ENCODE measurements at regions not wholly inside any gene's neighbourhood (a gene's known extent, or its start where the extent isn't known, plus 50 kb on each side); places are given as distances from the start of the nearest gene placed in this dataset.
"Not testable (repeated sequence)": the region's sequence is repeated elsewhere in the genome, so short reads cannot be mapped to it uniquely, and the experiment has no call there.

- no peak overlapping the region for H3K4me3 ChIP-seq (ENCODE audit: insufficient read depth, low read length, poor library complexity, severe bottlenecking)
- no peak overlapping the region for H2AFZ ChIP-seq (ENCODE audit: low read depth, low read length, severe bottlenecking)
- no peaks in the 10 kb centered on the region for H3K27me3 ChIP-seq (ENCODE audit: low read length)
- no peaks in the 10 kb centered on the region for H3K79me2 ChIP-seq (ENCODE audit: insufficient read depth, low read length)
- H4K20me1 ChIP-seq (ENCODE audit: low read depth, low read length), result no peaks in the 10 kb centered on the region
- TF ChIP-seq EZH2phosphoT487 (conservative IDR thresholded peaks at IDR 0.05; ENCODE audit: low read length), result no peak
- TF ChIP-seq CTCF (IDR thresholded peaks at IDR 0.05; ENCODE audit: insufficient read depth, low read length, poor library complexity, severe bottlenecking), result no peak
- H3K9ac ChIP-seq (ENCODE audit: low read length), result no peak overlapping the region
- H3K9me2 ChIP-seq (replicated peaks; ENCODE audit: insufficient read depth, low read length), result no peaks in the 10 kb centered on the region
- no peaks in the 10 kb centered on the region for H3K36me3 ChIP-seq (ENCODE audit: low read length)
- H3K27ac ChIP-seq (ENCODE audit: low read depth, low read length), result no peak overlapping the region
- H3F3A ChIP-seq (ENCODE audit: insufficient read depth), result no peaks in the 10 kb centered on the region
- no peaks in the 10 kb centered on the region for H3K9me3 ChIP-seq (ENCODE audit: insufficient read depth, low read length)
- no peak overlapping the region for H3K4me2 ChIP-seq (ENCODE audit: low read depth, low read length, poor library complexity, severe bottlenecking)
Observed at GRCh38 chr1:81729818-81730217, 70.9 kb upstream of the ADGRL2 start.

- Histone ChIP-seq H4K20me1 (ENCODE audit: low read depth, low read length) (no peaks in the 10 kb centered on the region), H3K36me3 (ENCODE audit: low read length) (no peaks in the 10 kb centered on the region), H3K27me3 (ENCODE audit: low read length) (no peaks in the 10 kb centered on the region), H3K4me2 (ENCODE audit: low read depth, low read length, poor library complexity, severe bottlenecking) (no peak overlapping the region), H3K4me3 (ENCODE audit: insufficient read depth, low read length, poor library complexity, severe bottlenecking) (no peak overlapping the region), H3F3A (ENCODE audit: insufficient read depth) (no peaks in the 10 kb centered on the region), H3K27ac (ENCODE audit: low read depth, low read length) (no peak overlapping the region), H3K9me3 (ENCODE audit: insufficient read depth, low read length) (no peaks in the 10 kb centered on the region), H3K9ac (ENCODE audit: low read length) (no peak overlapping the region), H3K79me2 (ENCODE audit: insufficient read depth, low read length) (no peaks in the 10 kb centered on the region), H3K9me2 (replicated peaks; ENCODE audit: insufficient read depth, low read length) (no peaks in the 10 kb centered on the region), H2AFZ (ENCODE audit: low read depth, low read length, severe bottlenecking) (no peak overlapping the region)
- no peak for TF ChIP-seq EZH2phosphoT487 (conservative IDR thresholded peaks at IDR 0.05; ENCODE audit: low read length)
- TF ChIP-seq CTCF (IDR thresholded peaks at IDR 0.05; ENCODE audit: insufficient read depth, low read length, poor library complexity, severe bottlenecking), result no peak
Observed at GRCh38 chr1:81729239-81729638, 71.5 kb upstream of the ADGRL2 start.

GRCh38 chr1:81725823-81726222, 74.9 kb upstream of the ADGRL2 start:
- Histone ChIP-seq H3K9me3 (ENCODE audit: insufficient read depth, low read length) (no peaks in the 10 kb centered on the region), H3K9me2 (replicated peaks; ENCODE audit: insufficient read depth, low read length) (no peaks in the 10 kb centered on the region), H3K27ac (ENCODE audit: low read depth, low read length) (no peak overlapping the region), H3K9ac (ENCODE audit: low read length) (no peak overlapping the region), H3K27me3 (ENCODE audit: low read length) (no peaks in the 10 kb centered on the region), H4K20me1 (ENCODE audit: low read depth, low read length) (no peaks in the 10 kb centered on the region), H3K4me3 (ENCODE audit: insufficient read depth, low read length, poor library complexity, severe bottlenecking) (no peak overlapping the region), H3K36me3 (ENCODE audit: low read length) (no peaks in the 10 kb centered on the region), H3K4me2 (ENCODE audit: low read depth, low read length, poor library complexity, severe bottlenecking) (no peak overlapping the region), H3K79me2 (ENCODE audit: insufficient read depth, low read length) (no peaks in the 10 kb centered on the region), H2AFZ (ENCODE audit: low read depth, low read length, severe bottlenecking) (no peak overlapping the region), H3F3A (ENCODE audit: insufficient read depth) (no peaks in the 10 kb centered on the region)
- TF ChIP-seq EZH2phosphoT487 (conservative IDR thresholded peaks at IDR 0.05; ENCODE audit: low read length), result no peak
- TF ChIP-seq CTCF (IDR thresholded peaks at IDR 0.05; ENCODE audit: insufficient read depth, low read length, poor library complexity, severe bottlenecking), result no peak

GRCh38 chr1:81722631-81723328, 78.0 kb upstream of the ADGRL2 start:
- not testable (repeated sequence) for H3K4me2 ChIP-seq (ENCODE audit: low read depth, low read length, poor library complexity, severe bottlenecking); H3K9me2 ChIP-seq (replicated peaks; ENCODE audit: insufficient read depth, low read length); H3K9me3 ChIP-seq (ENCODE audit: insufficient read depth, low read length); H3K36me3 ChIP-seq (ENCODE audit: low read length); H3K79me2 ChIP-seq (ENCODE audit: insufficient read depth, low read length); H3K27ac ChIP-seq (ENCODE audit: low read depth, low read length); H3K9ac ChIP-seq (ENCODE audit: low read length); H3K27me3 ChIP-seq (ENCODE audit: low read length); H3K4me3 ChIP-seq (ENCODE audit: insufficient read depth, low read length, poor library complexity, severe bottlenecking); H2AFZ ChIP-seq (ENCODE audit: low read depth, low read length, severe bottlenecking); H4K20me1 ChIP-seq (ENCODE audit: low read depth, low read length); H3F3A ChIP-seq (ENCODE audit: insufficient read depth)

- not testable (repeated sequence) for H3K9ac ChIP-seq (ENCODE audit: low read length); H3K9me2 ChIP-seq (replicated peaks; ENCODE audit: insufficient read depth, low read length); H3K27me3 ChIP-seq (ENCODE audit: low read length); H3K36me3 ChIP-seq (ENCODE audit: low read length); H3K9me3 ChIP-seq (ENCODE audit: insufficient read depth, low read length); H4K20me1 ChIP-seq (ENCODE audit: low read depth, low read length); H3F3A ChIP-seq (ENCODE audit: insufficient read depth); H3K27ac ChIP-seq (ENCODE audit: low read depth, low read length); H3K79me2 ChIP-seq (ENCODE audit: insufficient read depth, low read length); H2AFZ ChIP-seq (ENCODE audit: low read depth, low read length, severe bottlenecking); H3K4me3 ChIP-seq (ENCODE audit: insufficient read depth, low read length, poor library complexity, severe bottlenecking); H3K4me2 ChIP-seq (ENCODE audit: low read depth, low read length, poor library complexity, severe bottlenecking)
Observed at GRCh38 chr1:81720256-81720655, 80.5 kb upstream of the ADGRL2 start.

Data from SU-DHL-6 (cell line).